H4 (cell line): ENCODE measurements at regions not wholly inside any gene's neighbourhood (a gene's known extent, or its start where the extent isn't known, plus 50 kb on each side); places are given as distances from the start of the nearest gene placed in this dataset.
"Not testable (repeated sequence)": the region's sequence is repeated elsewhere in the genome, so short reads cannot be mapped to it uniquely, and the experiment has no call there.

Experiments used
- DNase-seq: peaks from one replicate; pipeline ENCODE4 v3.0.0-alpha.2; 2015; ENCODE audit warnings: low spot score

- DNase-seq = no peak
Measured at GRCh38 chr11:81286959-81287358, 1446.7 kb downstream of the FAM181B start.

GRCh38 chr11:81286550-81286949 is 1447.1 kb downstream of the FAM181B start:
- DNase-seq = no peak

- not testable (repeated sequence) for DNase-seq
Measured at GRCh38 chr11:81280228-81280627, 1453.4 kb downstream of the FAM181B start.

- no peak for DNase-seq
Measured at GRCh38 chr11:81278991-81279390, 1454.7 kb downstream of the FAM181B start.

- no peak for DNase-seq
Measured at GRCh38 chr11:81270686-81271085, 1463.0 kb downstream of the FAM181B start.

- DNase-seq = no peak
Measured at GRCh38 chr11:81267246-81267645, 1466.4 kb downstream of the FAM181B start.

GRCh38 chr11:81259471-81259870 is 1474.2 kb downstream of the FAM181B start:
- no peak for DNase-seq

GRCh38 chr11:81255895-81256294 is 1477.8 kb downstream of the FAM181B start:
- DNase-seq = no peak

- DNase-seq = no peak
Measured at GRCh38 chr11:81253244-81253643, 1480.4 kb downstream of the FAM181B start.

GRCh38 chr11:81246941-81247340 is 1486.7 kb downstream of the FAM181B start:
- DNase-seq = no peak

GRCh38 chr11:81245791-81246190 is 1487.9 kb downstream of the FAM181B start:
- DNase-seq = no peak

GRCh38 chr11:81241672-81242275 is 1491.9 kb downstream of the FAM181B start:
- DNase-seq = no peak

GRCh38 chr11:81237139-81237538 is 1496.5 kb downstream of the FAM181B start:
- DNase-seq = peak; percentile 52

- DNase-seq = not testable (repeated sequence)
Measured at GRCh38 chr11:81227409-81227808, 1506.3 kb downstream of the FAM181B start.

- DNase-seq = no peak
Measured at GRCh38 chr11:81224396-81224795, 1509.3 kb downstream of the FAM181B start.

GRCh38 chr11:81222491-81222890 is 1511.2 kb downstream of the FAM181B start:
- DNase-seq = no peak

- DNase-seq = peak; percentile 26
Measured at GRCh38 chr11:81220146-81220895, 1513.3 kb downstream of the FAM181B start.

GRCh38 chr11:81219661-81220060 is 1514.0 kb downstream of the FAM181B start:
- no peak for DNase-seq

GRCh38 chr11:81218440-81218839 is 1515.2 kb downstream of the FAM181B start:
- DNase-seq = no peak

- DNase-seq = no peak
Measured at GRCh38 chr11:81211050-81211449, 1522.6 kb downstream of the FAM181B start.

- no peak for DNase-seq
Measured at GRCh38 chr11:81207421-81208054, 1526.1 kb downstream of the FAM181B start.

GRCh38 chr11:81203876-81204275 is 1529.8 kb downstream of the FAM181B start:
- DNase-seq = no peak

- DNase-seq = no peak
Measured at GRCh38 chr11:81197396-81197795, 1536.3 kb downstream of the FAM181B start.
